NCI-H2029 treated with DMSO at 0.1 percent for 48 hours (cell line): ENCODE measurements at regions not wholly inside any gene's neighbourhood (a gene's known extent, or its start where the extent isn't known, plus 50 kb on each side); places are given as distances from the start of the nearest gene placed in this dataset.

Experiments
- DNase-seq: peaks from one replicate; lab custom pipeline; 2025; lab: John Stamatoyannopoulos, UW

DNA sequence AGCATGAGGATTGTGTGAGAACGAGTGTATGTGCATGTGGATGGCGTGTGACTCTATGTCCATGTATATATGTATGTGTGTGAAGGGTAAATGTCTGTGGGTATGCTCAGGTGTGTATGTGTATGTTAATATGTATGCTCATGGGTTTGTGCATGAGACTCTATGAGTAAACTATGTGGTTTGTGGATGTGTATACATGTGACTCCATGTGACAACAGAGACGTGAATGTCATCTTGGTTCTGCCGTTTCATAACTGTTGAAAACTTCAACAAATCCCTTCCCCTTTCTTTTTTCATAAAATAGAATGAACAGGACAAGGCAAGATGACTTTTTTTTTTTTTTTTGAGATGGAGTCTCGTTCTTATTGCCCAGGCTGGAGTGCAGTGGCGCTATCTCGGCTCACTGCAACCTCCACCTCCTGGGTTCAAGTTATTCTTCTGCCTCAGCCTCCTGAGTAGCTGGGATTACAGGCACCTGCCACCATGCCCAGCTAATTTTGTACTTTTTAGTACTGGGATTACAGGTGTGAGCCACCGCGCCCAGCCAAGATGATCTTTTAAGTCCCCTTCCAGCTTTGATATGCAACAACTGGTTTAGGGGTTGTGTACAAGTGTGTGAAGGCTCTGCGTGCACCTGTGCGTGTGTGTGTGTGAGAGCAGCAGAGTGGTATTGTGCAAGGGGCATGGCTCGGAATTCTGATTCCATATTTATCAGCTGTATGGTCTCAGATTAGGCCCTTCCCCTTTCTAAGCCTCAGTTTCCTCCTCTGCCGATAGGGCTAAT lies 106.3 kb downstream of the EBNA1BP2 start:
- DNase-seq = no peak

DNA sequence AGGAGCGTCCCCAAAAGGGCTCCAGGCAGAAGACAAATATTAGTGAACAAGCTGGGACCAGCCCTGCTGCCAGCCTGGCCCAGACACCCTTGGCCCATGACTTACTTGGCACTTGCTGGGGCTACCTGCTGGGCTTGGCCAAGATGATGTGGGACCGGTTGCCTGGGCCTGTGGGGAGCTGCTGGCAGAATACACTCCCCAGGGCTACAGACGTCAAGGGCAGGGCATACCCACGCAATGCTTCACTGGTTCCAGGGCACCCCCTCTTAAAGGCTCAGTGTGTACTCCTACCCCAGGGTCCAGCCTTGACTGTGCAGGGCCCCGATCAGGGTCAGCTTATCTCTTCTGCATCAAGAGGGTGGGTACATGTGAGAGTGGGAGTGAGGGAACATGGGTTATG lies 106.5 kb upstream of the SLC2A1 start:
- no peak for DNase-seq

DNA sequence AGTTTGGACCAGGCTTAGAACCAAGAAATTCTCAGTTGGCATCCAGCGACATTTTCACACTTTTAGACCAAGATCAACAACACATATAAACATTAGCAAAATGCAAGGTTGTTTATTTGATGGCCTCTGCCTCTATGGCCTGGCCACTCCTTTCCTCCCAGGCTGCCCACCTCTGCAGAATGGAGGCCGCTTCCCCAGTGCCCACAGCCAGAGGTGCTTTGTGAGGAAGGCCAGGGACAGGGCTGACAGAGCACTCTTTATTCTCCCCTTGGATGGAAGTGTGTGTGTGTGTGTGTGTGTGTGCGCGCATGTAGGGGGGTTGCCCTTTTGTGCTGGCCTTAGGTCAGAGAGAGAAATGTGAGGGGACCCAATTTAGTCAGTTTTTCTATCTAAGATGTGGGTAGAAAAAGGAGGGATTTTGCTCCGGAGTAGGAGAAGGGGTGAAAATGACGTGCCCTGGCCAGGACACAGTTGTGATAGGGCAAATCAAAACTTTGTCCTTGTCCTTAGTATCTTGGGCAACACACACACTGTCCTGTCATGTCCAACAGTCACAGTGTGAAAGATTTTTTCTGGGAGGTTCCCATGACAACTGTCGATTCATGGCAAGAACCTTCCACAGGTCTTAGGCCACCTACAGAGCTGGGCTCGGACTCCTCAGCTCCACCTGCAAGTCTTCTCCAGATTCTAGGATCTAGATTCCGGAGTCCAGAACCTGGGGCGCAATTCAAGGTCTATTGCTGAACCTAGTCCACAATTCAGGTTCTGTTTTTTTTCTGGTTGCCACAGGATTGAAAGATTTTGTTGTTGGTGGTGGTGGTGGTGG lies 104.9 kb upstream of the SLC2A1 start:
- no peak for DNase-seq

DNA sequence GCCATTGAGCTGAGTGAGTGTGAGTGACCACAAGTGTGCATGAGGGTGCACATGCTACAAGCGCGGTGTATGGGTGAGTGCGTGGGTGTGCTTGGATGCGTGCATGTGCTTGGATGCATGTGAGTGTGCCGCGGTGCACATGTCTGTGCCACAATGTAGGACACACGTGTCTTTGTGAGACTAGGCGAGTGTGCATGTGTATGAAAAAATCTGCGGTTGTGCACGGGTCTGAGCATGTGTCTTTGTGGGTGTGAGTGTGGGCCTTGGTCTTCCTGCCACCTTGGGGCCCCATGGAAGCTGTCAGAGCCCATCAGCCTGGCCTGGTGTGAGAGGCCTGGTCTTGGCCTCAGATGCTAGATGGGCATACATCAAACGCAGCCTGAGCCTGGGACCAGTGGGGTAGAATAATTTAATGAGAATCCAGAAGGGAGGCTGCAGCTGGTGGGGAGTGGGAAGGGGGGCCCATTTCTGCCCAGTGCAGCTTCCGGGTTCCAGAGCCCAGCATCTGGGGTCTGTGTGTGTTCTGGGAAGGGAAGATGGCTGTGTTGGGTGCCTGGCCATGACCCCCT lies 103.9 kb upstream of the SLC2A1 start:
- DNase-seq = no peak

DNA sequence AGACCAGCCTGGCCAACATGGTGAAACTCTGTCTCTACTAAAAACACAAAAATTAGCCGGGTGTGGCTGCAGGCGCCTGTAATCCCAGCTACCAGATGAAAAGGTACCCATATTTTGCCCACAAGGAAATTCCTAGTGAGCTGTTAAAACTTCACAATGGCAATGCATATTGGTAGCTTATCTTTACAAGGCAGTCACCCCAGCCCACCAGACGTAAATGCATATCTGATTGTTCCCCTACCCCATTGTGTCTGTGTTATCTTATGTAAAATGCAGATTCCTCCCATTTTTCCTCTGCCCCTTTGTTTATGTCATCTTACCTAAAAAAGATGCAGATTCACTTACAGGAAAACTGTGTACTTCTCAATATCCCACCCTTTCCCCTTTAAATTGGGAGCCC lies 103.1 kb upstream of the SLC2A1 start:
- DNase-seq = no peak

DNA sequence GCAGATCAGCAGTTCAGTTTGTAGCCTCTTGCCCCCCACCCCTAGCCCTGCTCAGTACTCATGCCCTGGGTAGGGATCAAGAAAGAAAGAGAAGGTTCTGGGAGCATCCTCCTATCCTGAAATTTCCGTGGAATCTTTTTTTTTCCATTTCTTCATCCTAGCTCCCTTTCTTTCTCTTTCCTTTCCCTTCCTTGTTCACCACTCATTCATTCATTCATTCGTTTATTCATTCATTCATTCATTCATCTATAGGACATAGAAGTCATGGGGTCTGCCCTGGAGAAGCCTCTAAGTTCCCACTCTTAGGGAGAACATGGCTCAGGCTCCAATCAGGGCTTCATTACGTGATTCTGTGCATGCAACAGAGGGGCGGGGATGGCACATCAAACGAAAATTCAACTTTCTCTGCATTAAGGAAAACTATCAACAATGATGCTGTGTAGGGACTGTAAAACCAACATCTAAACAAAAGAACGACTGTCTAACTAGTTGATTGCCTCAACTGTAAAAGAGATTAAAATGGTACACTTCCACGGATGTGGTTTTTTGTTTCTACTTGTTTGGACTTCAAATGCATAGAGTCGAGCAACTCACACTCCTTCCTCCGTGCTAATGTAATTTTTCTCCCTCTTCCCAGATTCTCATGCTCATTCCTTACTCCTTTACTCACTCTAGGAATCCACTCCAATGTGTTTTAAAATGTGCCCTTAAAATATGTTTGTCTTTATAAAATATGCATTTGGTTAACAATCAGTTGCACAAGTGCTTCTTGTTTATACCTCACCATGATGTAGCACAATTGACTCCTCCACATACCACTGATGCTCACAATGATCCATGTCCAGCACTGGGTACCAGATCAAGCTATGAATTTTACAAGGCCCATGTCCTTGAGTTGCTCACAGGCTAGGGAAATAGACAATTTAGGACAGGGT lies 101.2 kb upstream of the SLC2A1 start:
- no peak for DNase-seq

DNA sequence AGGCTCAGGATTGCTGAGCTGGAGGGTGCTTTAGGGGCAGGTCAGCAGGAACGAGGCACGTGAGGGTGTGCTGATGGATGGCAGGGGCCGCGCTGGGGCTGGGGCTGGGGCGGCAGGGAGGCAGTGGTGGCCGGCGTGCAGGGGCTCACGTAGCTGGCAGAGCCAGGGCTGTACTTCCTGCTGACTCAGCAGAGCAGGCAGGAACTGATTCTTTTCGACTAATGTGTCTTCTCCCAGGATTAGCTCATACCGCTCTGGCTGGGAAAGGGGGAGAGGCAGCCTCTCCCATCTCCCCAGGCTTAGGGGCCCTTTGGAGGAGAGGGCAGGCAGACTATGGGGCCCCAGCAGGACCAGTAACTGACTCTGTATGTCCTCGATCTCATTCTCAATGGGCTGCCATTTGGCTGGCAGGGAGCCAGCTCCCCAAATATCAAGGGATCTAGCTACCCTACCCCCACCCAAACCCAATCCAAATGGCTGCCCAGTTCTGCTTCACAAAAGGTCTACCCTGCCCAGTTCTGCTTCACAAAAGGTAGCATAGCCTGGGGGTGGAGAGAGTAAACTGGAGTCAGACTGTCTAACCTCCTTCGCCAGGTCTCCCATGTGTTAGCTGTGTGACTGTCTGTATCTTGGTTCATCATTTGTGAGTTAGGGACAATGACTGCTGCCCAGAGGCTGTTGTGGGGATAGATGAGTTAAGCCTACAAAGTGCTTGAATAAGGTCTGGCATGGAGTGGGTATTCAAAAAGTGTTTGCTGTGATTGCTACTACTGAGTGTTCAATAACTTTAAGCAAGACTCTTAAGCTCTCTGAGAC lies 100.1 kb upstream of the SLC2A1 start:
- no peak for DNase-seq

DNA sequence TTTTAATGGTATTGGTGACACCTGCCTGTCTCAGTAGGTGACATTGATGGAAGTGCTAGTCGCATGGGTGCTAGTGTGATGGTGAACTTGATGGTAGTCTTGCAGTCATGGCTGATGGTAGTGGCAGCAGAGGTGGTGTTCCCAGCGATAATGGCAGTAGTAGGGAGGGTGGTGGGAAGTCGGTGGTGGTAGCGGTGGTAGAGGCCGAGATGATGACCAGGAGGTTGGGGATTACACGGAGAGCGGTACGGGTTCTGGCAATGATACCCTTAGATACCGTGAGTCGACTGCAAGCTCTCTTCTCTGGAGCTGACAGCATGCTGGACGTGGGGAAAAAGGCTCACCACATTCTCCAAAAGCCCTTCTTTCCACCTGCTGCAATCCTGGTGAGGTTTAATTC lies 99.4 kb upstream of the SLC2A1 start:
- no peak for DNase-seq

DNA sequence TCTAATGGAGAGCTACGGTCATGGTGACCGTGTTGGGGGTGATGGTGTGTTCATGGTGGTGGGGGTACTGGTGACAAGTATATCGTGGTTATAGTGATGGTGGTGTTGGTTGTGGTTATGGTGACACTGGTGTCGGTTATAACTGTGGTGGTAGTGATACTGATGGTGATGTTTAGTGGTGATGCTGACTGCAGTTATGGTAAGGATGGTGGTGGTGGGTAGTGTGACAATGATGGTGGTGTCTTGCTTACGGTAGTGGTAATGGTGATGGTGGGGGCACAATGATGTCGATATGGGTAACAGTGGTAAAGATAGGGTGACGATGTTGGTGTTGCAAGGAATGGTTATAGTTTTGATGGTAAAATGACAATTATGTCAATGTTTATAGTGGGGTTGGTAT lies 98.9 kb upstream of the SLC2A1 start:
- DNase-seq = no peak

DNA sequence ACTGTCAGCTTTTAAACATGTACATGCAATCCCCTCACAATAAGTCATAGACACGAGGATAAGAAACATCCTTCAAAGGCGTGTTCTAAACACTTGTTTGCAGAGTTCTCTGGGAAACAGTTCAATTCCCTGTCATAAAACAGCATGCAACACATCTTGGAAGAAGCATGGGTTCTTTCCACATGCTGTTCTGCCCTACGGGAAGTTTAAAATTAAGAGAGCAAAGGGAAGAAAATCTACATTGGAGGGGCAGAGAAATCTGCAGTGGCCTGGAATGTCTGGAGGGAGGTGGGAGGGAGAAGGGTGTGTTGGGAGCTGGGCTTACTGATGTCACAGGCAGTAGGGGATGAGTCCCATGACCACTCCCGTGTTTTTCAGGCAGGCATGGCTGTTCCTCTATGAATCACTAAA lies 98.3 kb upstream of the SLC2A1 start:
- no peak for DNase-seq

DNA sequence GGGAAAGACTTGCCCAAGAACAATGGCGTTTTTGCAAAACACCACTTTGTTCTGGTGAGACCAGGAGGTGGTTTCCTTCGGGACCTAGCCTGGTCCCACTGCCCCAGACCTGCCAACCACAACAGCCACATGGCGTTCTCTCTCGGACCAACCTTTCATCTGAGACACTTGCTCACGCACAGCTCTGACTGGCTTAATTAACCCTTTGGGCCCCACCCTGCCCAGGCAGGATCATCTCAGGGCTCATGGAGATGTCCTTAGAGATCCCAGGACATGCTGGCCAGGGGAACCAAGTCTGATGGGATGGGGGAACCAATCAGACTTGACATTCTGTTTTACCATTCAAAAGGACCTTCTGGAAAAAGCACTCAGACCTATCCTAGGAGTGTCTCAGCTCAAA lies 97.8 kb upstream of the SLC2A1 start:
- no peak for DNase-seq

DNA sequence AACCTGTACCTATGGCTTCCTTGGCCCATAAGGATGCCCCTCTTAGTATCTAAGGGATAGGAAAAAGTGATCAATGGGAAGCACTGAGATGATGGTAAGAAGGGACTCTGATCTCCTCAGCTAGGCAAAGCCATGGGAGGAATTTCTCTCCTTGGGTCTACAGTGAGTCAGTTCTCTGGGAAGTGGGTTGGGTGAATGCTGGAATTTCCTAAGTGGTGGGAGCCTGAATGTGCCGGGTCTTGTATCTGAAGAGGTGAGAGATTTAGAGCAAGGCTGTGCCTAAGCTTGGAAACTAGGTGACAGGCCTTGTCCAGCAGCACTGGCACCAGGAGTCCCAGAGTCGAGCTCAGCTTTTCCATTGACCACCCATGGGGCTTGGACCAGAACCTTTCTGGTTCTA lies 96.3 kb upstream of the SLC2A1 start:
- DNase-seq = no peak

DNA sequence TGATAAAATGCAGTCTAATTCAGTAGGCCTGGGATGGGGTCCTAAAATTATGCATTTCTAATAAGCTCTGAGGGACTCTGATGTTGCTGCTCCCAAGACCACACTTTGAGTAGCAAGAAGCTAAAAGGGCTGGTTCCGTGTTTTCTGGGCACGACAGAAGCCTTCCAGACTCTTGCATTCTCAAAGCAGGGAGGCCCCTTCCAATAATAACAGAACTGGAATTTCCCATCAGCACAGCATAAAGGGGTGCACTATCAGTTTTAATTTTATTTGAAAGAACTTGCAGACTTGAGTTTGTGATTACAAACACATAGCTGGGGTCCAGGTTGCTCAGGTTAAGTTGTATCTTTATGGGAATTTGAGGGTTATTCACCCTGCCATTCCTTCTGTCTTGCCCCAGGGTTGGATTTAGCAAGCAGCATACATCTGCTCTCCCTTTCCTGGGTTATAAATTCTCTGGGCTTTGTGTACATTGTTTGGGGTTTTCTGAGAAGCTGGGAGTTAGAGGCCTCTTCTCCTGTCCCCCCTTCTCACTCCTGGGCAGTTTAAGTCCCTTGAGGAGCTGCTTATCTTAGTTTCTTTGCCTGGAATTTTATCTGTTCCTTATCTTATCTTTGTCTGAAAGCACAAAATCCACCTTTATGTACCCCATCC lies 94.2 kb upstream of the SLC2A1 start:
- no peak for DNase-seq

DNA sequence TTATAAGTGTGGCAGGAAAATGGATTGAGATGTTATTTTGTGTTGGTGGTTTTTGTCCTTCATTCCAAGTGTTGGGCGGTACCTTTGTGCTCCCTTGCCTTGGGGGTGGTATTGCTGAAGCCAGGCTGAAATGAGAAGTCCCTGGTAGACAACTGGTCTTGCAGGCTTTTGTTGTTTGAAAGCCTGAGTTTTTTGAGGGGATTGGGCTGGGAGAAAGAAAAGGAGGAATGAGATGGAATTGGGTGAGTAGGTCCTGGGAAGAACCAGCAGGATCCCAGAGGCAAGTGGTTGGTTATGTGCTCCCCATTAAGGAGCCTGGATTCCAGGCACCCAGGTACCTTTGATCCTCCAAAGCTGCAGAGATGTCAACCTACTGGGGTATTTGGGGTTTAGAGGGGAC lies 93.7 kb upstream of the SLC2A1 start:
- no peak for DNase-seq

DNA sequence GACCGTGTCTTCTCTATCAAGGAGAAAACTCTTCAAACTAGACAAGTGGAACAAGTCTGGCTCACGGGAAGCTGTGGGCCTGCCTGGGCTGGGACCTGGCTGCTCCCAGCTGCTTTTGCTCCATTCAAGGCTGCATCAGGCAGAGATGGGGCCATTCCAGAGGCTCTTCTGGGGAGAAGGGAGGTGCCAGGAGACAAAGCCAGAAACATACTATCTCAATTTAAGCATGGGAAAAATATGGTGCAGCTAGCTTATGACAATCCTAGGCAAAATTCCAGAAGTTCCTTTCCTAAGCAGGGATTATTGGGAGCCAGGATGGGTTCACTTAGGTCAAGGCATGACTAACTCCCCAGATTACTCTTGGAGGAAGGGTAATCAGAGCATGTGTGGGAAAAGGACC lies 90.8 kb upstream of the SLC2A1 start:
- no peak for DNase-seq

DNA sequence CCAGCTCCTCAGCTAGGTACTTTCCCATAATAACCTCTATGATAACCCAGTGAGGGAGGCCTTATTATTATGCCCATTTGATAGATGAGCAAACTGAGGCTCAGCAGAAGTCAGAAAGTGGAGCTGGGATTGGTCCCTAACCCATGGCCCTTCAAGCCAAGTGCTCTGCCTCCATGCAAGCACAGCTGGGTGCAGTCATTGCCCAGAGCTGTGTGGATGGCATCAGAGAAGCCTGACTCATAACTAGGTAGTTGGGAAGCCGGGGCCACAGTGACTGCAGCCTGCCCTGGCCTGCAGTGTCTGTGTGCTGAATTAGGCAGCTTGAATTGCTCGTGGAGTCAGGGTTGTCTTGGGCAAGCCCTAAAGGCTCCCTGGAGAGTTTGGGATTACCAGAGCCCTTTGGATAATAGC lies 89.9 kb upstream of the SLC2A1 start:
- no peak for DNase-seq

DNA sequence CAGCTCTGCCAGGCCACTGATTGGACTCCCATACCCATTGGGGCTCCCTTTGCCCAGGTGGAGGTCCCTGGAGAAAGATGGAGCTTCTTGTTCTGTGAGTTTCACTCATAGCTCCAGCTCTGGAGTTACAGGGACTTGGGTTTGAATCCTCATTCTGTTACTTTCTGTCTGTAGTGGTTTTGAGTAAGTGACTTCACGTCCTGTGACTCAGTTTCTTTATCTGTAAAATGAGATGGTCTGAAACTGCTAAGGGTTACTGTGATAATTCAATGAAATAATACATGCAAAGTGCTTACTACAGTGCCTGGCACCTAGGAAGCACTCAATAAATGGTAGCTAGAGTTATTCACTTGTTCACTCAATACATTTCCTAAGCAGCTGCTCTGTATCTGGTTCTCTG lies 88.5 kb upstream of the SLC2A1 start:
- DNase-seq = no peak

DNA sequence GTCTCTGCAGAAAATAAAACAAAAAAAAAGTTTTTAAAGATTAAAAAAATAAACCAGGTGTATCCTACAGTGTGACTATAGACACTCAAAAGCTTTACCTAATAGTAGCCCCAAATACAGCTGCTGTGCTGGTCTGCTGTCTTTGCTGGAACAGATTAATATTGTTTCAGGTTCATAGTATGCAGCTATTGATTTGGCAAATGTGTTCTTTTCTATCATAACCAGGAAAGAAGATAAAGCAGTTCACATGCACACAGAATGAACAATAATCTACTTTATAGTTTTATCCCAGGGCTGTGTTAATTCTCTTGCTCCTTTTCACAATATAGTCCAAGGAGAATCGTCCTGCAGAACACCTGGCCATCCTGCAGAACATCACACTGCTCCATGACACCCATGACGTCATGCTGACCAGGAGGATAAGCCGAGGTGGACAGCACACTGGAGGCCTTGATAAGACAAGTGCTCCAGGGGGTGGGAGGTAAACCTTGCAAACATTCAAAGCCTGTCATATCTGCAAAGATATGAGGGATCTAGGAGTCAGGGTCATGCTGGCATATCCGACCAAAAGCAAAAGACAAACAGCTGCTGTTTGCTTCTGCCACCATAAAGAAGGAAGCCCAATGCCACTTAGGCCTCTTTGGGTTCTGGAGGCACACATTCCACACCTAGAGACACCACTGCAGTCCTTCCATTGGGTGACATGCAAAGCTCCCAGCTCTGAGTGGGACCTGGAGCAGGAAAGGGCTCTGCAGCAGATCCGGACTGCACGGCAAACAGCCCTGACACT lies 86.1 kb upstream of the SLC2A1 start:
- DNase-seq = no peak

DNA sequence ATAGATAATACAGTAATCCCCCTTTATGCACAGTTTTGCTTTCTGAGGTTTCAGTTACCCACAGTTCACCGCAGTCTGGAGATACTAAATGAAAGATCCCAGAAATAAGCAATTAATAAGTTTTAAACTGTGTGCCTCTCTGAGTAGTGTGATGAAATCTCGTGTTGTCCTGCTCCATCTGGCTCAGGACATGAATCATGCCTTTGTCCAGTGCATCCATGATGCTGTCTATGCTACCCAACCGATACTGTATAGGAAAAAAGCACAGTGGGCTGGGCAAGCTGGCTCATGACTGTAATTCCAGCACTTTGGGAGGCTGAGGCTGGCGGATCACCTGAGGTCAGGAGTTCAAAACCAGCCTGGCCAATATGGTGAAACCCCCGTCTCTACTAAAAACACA lies 85.0 kb upstream of the SLC2A1 start:
- DNase-seq = no peak
